ENCODE measurements at regions not wholly inside any gene's neighbourhood (a gene's known extent, or its start where the extent isn't known, plus 50 kb on each side); places are given as distances from the start of the nearest gene placed in this dataset.

GRCh38 chr5:121744577-121744976, 107.1 kb upstream of the FTMT start:
- no peak for TF ChIP-seq POLR2A (IDR thresholded peaks at IDR 0.05)
- TF ChIP-seq, protein P1, sequence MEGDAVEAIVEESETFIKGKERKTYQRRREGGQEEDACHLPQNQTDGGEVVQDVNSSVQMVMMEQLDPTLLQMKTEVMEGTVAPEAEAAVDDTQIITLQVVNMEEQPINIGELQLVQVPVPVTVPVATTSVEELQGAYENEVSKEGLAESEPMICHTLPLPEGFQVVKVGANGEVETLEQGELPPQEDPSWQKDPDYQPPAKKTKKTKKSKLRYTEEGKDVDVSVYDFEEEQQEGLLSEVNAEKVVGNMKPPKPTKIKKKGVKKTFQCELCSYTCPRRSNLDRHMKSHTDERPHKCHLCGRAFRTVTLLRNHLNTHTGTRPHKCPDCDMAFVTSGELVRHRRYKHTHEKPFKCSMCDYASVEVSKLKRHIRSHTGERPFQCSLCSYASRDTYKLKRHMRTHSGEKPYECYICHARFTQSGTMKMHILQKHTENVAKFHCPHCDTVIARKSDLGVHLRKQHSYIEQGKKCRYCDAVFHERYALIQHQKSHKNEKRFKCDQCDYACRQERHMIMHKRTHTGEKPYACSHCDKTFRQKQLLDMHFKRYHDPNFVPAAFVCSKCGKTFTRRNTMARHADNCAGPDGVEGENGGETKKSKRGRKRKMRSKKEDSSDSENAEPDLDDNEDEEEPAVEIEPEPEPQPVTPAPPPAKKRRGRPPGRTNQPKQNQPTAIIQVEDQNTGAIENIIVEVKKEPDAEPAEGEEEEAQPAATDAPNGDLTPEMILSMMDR (IDR thresholded peaks at IDR 0.05), result no peak

Measured in Peyer's patch (tissue), 4 donors.